IMR-90 (cell line): ENCODE measurements at regions not wholly inside any gene's neighbourhood (a gene's known extent, or its start where the extent isn't known, plus 50 kb on each side); places are given as distances from the start of the nearest gene placed in this dataset.

Experiments
- ATAC-seq: fragments of 200-7000 bp; cut with Tn5 transposase; 2 replicates; pipeline ENCODE4 v1.9.1; 2020; ENCODE audit warnings: low read depth, mild to moderate bottlenecking, moderate library complexity
- BruUV-seq: library from RNA; stranded (reverse); fragments of 400-500 nt; replicated peaks from 2 replicates; lab custom pipeline; 2021; lab: Mats Ljungman, UMichigan
- CTCF ChIA-PET: fragments of 300-600 bp; formaldehyde crosslinking; extraction: SDS; loops from one replicate; lab custom pipeline; 2021; ENCODE audit warnings: antibody characterized with exemption; lab: Yijun Ruan, JAX
- POLR2A ChIA-PET: fragments of 300-600 bp; sonication (Branson Sonifier 250); formaldehyde crosslinking; loops from one replicate; lab custom pipeline; 2022; ENCODE audit warnings: antibody characterized with exemption; ENCODE audit not compliant: unreplicated experiment; lab: Charles Lee
- DNase-seq: peaks from one replicate; pipeline ENCODE4 v3.0.0; 2013
- H2AFZ ChIP-seq: replicated peaks from 2 replicates; pipeline ENCODE3; 2013; ENCODE audit warnings: low read length, mild to moderate bottlenecking; ENCODE audit not compliant: poor library complexity
- H2AK5ac ChIP-seq: 2 replicates; pipeline ENCODE4 v1.6.1; 2013; ENCODE audit warnings: low read depth, low read length, inconsistent platforms
- H2AK9ac ChIP-seq: replicated peaks from 2 replicates; pipeline ENCODE3; 2013; ENCODE audit warnings: mild to moderate bottlenecking, low read depth, low read length, moderate library complexity; ENCODE audit not compliant: poor library complexity
- H2BK120ac ChIP-seq: 2 replicates; pipeline ENCODE4 v1.6.1; 2013; ENCODE audit warnings: low read depth, low read length, inconsistent platforms
- H2BK15ac ChIP-seq: 3 replicates; pipeline ENCODE4 v1.6.1; 2013; ENCODE audit warnings: low read depth, low read length, inconsistent platforms
- H2BK20ac ChIP-seq: 2 replicates; pipeline ENCODE4 v1.6.1; 2013; ENCODE audit warnings: low read depth, mild to moderate bottlenecking, inconsistent platforms, low read length, moderate library complexity
- H2BK5ac ChIP-seq: 2 replicates; pipeline ENCODE4 v1.6.1; 2013; ENCODE audit warnings: mild to moderate bottlenecking, low read depth, low read length, inconsistent platforms; ENCODE audit not compliant: poor library complexity, severe bottlenecking
- H3K14ac ChIP-seq: replicated peaks from 2 replicates; pipeline ENCODE4 v1.6.1; 2013; ENCODE audit warnings: low read depth, low read length, inconsistent platforms
- H3K18ac ChIP-seq: 2 replicates; pipeline ENCODE4 v1.6.1; 2013; ENCODE audit warnings: low read depth, low read length, control low read depth
- H3K23ac ChIP-seq: 2 replicates; pipeline ENCODE4 v1.6.1; 2013; ENCODE audit warnings: low read depth, low read length, inconsistent platforms
- H3K27ac ChIP-seq: 2 replicates; pipeline ENCODE4 v1.5.1; 2013; ENCODE audit warnings: mild to moderate bottlenecking, control low read depth, low read length; ENCODE audit not compliant: insufficient read depth
- H3K27me3 ChIP-seq: 2 replicates; pipeline ENCODE4 v1.6.1; 2013; ENCODE audit warnings: low read length; ENCODE audit not compliant: control insufficient read depth, insufficient read depth
- H3K36me3 ChIP-seq: 2 replicates; pipeline ENCODE4 v1.6.1; 2013; ENCODE audit warnings: low read length, mixed read lengths; ENCODE audit not compliant: control insufficient read depth, insufficient read depth
- H3K4ac ChIP-seq: 2 replicates; pipeline ENCODE4 v1.6.1; 2013; ENCODE audit warnings: low read depth, low read length, inconsistent platforms
- H3K4me1 ChIP-seq: 2 replicates; pipeline ENCODE4 v1.6.1; 2013; ENCODE audit warnings: low read length, mixed read lengths; ENCODE audit not compliant: control insufficient read depth, insufficient read depth
- H3K4me2 ChIP-seq: 2 replicates; pipeline ENCODE4 v1.6.1; 2013; ENCODE audit warnings: low read depth, mild to moderate bottlenecking, control low read depth, low read length, moderate library complexity
- H3K4me3 ChIP-seq: 2 replicates; pipeline ENCODE4 v1.5.1; 2013; ENCODE audit warnings: low read depth, mild to moderate bottlenecking, control low read depth, low read length, moderate library complexity; ENCODE audit not compliant: insufficient read depth
- H3K56ac ChIP-seq: 2 replicates; pipeline ENCODE4 v1.6.1; 2013; ENCODE audit warnings: low read length, inconsistent platforms; ENCODE audit not compliant: insufficient read depth; ENCODE audit errors: extremely low read depth
- H3K79me1 ChIP-seq, 2 experiments: 2 replicates each; pipeline ENCODE4 v1.6.1; 2013; ENCODE audit warnings: low read length in 2 of 2, inconsistent platforms in 1 of 2, low read depth in 1 of 2
- H3K9ac ChIP-seq: 2 replicates; pipeline ENCODE4 v1.6.1; 2013; ENCODE audit warnings: low read depth, low read length, control low read depth
- H3K9me1 ChIP-seq: 2 replicates; pipeline ENCODE4 v1.6.1; 2013; ENCODE audit warnings: low read length, inconsistent platforms; ENCODE audit not compliant: insufficient read depth
- H3K9me3 ChIP-seq: 2 replicates; pipeline ENCODE4 v1.6.1; 2013; ENCODE audit warnings: low read length; ENCODE audit not compliant: control insufficient read depth, insufficient read depth
- H4K20me1 ChIP-seq: 2 replicates; pipeline ENCODE4 v1.6.1; 2013; ENCODE audit warnings: low read length, inconsistent platforms; ENCODE audit not compliant: insufficient read depth
- H4K5ac ChIP-seq: 2 replicates; pipeline ENCODE4 v1.6.1; 2013; ENCODE audit warnings: mild to moderate bottlenecking, low read depth, low read length, control low read depth
- H4K8ac ChIP-seq, 2 experiments: 2 replicates each; pipeline ENCODE4 v1.6.1; 2013; ENCODE audit warnings: low read depth in 2 of 2, low read length in 2 of 2, control low read depth in 1 of 2, inconsistent platforms in 1 of 2
- H4K91ac ChIP-seq: 2 replicates; pipeline ENCODE4 v1.6.1; 2013; ENCODE audit warnings: low read depth, low read length, inconsistent platforms; ENCODE audit not compliant: insufficient read depth
- BHLHE40 ChIP-seq: fragments of 150-350 bp; IDR thresholded peaks from 2 replicates; pipeline ENCODE4 v1.6.1; 2016; ENCODE audit warnings: mild to moderate bottlenecking, low read depth, low read length
- CEBPB ChIP-seq: IDR thresholded peaks from 2 replicates; pipeline ENCODE4 v1.6.1; 2012; ENCODE audit warnings: low read depth, low read length, improper control_type of control experiment
- CHD1 ChIP-seq: IDR thresholded peaks from 2 replicates; pipeline ENCODE4 v1.6.1; 2012; ENCODE audit warnings: low read depth, low read length, improper control_type of control experiment
- FOS ChIP-seq: fragments of 150-350 bp; IDR thresholded peaks from 2 replicates; pipeline ENCODE4 v1.6.1; 2016; ENCODE audit warnings: low read depth, low read length
- MAFK ChIP-seq: IDR thresholded peaks from 2 replicates; pipeline ENCODE4 v1.6.1; 2012; ENCODE audit warnings: low read depth, low read length, improper control_type of control experiment
- MAZ ChIP-seq: IDR thresholded peaks from 2 replicates; pipeline ENCODE4 v1.6.1; 2012; ENCODE audit warnings: low read depth, mild to moderate bottlenecking, low read length, improper control_type of control experiment, moderate library complexity, borderline replicate concordance
- MXI1 ChIP-seq: IDR thresholded peaks from 2 replicates; pipeline ENCODE4 v1.6.1; 2012; ENCODE audit warnings: low read depth, mild to moderate bottlenecking, low read length, moderate library complexity, borderline replicate concordance
- NFE2L2 ChIP-seq: fragments of 150-350 bp; IDR thresholded peaks from 2 replicates; pipeline ENCODE4 v1.6.1; 2016; ENCODE audit warnings: low read depth, mild to moderate bottlenecking, low read length
- POLR2A ChIP-seq: IDR thresholded peaks from 2 replicates; pipeline ENCODE4 v1.6.1; 2012; ENCODE audit warnings: mild to moderate bottlenecking, low read depth, low read length
- RAD21 ChIP-seq: IDR thresholded peaks from 2 replicates; pipeline ENCODE4 v1.6.1; 2012; ENCODE audit warnings: low read length, improper control_type of control experiment
- RCOR1 ChIP-seq: IDR thresholded peaks from 2 replicates; pipeline ENCODE4 v1.6.1; 2012; ENCODE audit warnings: mild to moderate bottlenecking, low read length, improper control_type of control experiment; ENCODE audit not compliant: insufficient replicate concordance
- RFX5 ChIP-seq: IDR thresholded peaks from 2 replicates; pipeline ENCODE4 v1.8.0; 2012; ENCODE audit warnings: low read depth, mild to moderate bottlenecking, low read length, moderate library complexity
- SMC3 ChIP-seq: fragments of 150-350 bp; IDR thresholded peaks from 2 replicates; pipeline ENCODE4 v1.6.1; 2016; ENCODE audit warnings: low read depth, mild to moderate bottlenecking, antibody characterized with exemption, low read length, moderate library complexity
- WGBS, 2 experiments: methylation state at CpG; one replicate each; pipeline versions ENCODE4 v1.1.5 to v1.1.7; 2013; ENCODE audit warnings: missing lambda C conversion rate in 2 of 2; ENCODE audit not compliant: insufficient read length in 1 of 2; ENCODE audit errors: extremely low coverage in 2 of 2; 5-methylcytosine and 5-hydroxymethylcytosine counted together
- dilution Hi-C: fragments of 300-500 bp; cut with HindIII; formaldehyde crosslinking; loops from one replicate; pipeline ENCODE4 v1.14.3; 2018; ENCODE audit warnings: low sequenced_read_pairs; ENCODE audit not compliant: unreplicated experiment
- in situ Hi-C: fragments of 300-500 bp; cut with MboI; formaldehyde crosslinking; loops from 3 replicates; pipeline ENCODE4 v1.14.3; 2019; ENCODE audit warnings: low sequenced_read_pairs, inconsistent platforms, mixed read lengths
- intact Hi-C: fragments of 100-400 bp; cut with micrococcal nuclease; formaldehyde crosslinking; loops from 2 replicates; pipeline ENCODE4 v1.10.0; 2022
- TF ChIP-seq, protein P1 (sequence below): conservative IDR thresholded peaks from 2 replicates; pipeline ENCODE4 v1.5.1; 2012; ENCODE audit warnings: mild to moderate bottlenecking, low read depth, low read length, improper control_type of control experiment
- TF ChIP-seq, protein P2 (sequence below): fragments of 150-350 bp; IDR thresholded peaks from 2 replicates; pipeline ENCODE4 v1.6.1; 2017; ENCODE audit warnings: mild to moderate bottlenecking, antibody characterized with exemption, low read length, low read depth
- TF ChIP-seq, protein P3 (sequence below): fragments of 150-350 bp; IDR thresholded peaks from 2 replicates; pipeline ENCODE4 v1.6.1; 2016; ENCODE audit warnings: low read depth, mild to moderate bottlenecking, low read length, moderate library complexity, borderline replicate concordance

DNA sequence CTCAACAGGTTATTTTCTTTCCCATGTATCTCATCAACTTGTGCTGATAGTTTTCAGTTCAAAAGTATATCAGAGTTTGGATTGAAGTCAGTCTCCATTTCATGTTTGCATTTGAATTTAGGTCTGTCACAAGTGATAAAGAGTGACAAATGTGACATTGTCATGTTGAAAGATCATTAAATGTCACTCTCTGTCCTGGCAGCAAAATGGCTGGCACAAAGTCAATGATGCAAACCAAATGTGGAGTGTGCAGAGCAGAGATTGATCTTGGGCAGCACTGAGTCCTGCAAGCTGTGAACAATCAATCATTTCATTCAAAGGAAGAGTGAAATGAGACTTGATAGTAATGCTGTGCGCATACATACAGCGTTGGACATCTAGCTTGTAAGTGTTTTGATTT is 421.8 kb upstream of the CDH7 start:
- H3K56ac ChIP-seq, result no peak overlapping the region
- in situ Hi-C loops, result no loop called here
- no peak overlapping the region for H2BK20ac ChIP-seq
- no peak overlapping the region for H2AFZ ChIP-seq
- H3K4me2 ChIP-seq, result no peak overlapping the region
- no peak overlapping the region for H3K4me3 ChIP-seq
- H3K23ac ChIP-seq, result no peak overlapping the region
- H3K4ac ChIP-seq, result no peak overlapping the region
- WGBS, 2 experiments, result no CpG with 5 or more reads among the region's 2 CpGs
- no peak overlapping the region for H4K91ac ChIP-seq
- TF ChIP-seq RAD21 (no peak), POLR2A (no peak), RCOR1 (no peak), MAZ (no peak), MXI1 (no peak), MAFK (no peak), CHD1 (no peak), NFE2L2 (no peak), FOS (no peak), RFX5 (no peak), CEBPB (no peak), BHLHE40 (no peak), SMC3 (no peak)
- TF ChIP-seq, protein P1, sequence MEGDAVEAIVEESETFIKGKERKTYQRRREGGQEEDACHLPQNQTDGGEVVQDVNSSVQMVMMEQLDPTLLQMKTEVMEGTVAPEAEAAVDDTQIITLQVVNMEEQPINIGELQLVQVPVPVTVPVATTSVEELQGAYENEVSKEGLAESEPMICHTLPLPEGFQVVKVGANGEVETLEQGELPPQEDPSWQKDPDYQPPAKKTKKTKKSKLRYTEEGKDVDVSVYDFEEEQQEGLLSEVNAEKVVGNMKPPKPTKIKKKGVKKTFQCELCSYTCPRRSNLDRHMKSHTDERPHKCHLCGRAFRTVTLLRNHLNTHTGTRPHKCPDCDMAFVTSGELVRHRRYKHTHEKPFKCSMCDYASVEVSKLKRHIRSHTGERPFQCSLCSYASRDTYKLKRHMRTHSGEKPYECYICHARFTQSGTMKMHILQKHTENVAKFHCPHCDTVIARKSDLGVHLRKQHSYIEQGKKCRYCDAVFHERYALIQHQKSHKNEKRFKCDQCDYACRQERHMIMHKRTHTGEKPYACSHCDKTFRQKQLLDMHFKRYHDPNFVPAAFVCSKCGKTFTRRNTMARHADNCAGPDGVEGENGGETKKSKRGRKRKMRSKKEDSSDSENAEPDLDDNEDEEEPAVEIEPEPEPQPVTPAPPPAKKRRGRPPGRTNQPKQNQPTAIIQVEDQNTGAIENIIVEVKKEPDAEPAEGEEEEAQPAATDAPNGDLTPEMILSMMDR, result no peak
- TF ChIP-seq, protein P2, sequence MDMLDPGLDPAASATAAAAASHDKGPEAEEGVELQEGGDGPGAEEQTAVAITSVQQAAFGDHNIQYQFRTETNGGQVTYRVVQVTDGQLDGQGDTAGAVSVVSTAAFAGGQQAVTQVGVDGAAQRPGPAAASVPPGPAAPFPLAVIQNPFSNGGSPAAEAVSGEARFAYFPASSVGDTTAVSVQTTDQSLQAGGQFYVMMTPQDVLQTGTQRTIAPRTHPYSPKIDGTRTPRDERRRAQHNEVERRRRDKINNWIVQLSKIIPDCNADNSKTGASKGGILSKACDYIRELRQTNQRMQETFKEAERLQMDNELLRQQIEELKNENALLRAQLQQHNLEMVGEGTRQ, result no peak
- TF ChIP-seq, protein P3, sequence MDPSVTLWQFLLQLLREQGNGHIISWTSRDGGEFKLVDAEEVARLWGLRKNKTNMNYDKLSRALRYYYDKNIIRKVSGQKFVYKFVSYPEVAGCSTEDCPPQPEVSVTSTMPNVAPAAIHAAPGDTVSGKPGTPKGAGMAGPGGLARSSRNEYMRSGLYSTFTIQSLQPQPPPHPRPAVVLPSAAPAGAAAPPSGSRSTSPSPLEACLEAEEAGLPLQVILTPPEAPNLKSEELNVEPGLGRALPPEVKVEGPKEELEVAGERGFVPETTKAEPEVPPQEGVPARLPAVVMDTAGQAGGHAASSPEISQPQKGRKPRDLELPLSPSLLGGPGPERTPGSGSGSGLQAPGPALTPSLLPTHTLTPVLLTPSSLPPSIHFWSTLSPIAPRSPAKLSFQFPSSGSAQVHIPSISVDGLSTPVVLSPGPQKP, result no peak
- H2AK5ac ChIP-seq, result no peak overlapping the region
- H4K20me1 ChIP-seq, result no peaks in the 10 kb centered on the region
- no peaks in the 10 kb centered on the region for H3K79me1 ChIP-seq
- no TSS peak for BruUV-seq
- H3K27ac ChIP-seq, result no peak overlapping the region
- no peak for ATAC-seq
- intact Hi-C loops, result no loop called here
- H2BK15ac ChIP-seq, result no peak overlapping the region
- H2BK5ac ChIP-seq, result no peak overlapping the region
- no peaks in the 10 kb centered on the region for H3K4me1 ChIP-seq
- dilution Hi-C loops, result no loop called here
- DNase-seq, result no peak
- H4K5ac ChIP-seq, result no peak overlapping the region
- no peak overlapping the region for H3K9ac ChIP-seq
- H3K36me3 ChIP-seq, result no peaks in the 10 kb centered on the region
- H3K27me3 ChIP-seq, result no peaks in the 10 kb centered on the region
- H2BK120ac ChIP-seq, result no peak overlapping the region
- H3K9me3 ChIP-seq, result peaks cover 8% of the 10 kb centered on the region
- POLR2A ChIA-PET, result no interaction called here
- CTCF ChIA-PET, result no interaction called here
- H3K9me1 ChIP-seq, result no peaks in the 10 kb centered on the region
- H2AK9ac ChIP-seq, result no peak overlapping the region
- H4K8ac ChIP-seq, result no peak overlapping the region
- H3K18ac ChIP-seq, result no peak overlapping the region
- H3K14ac ChIP-seq, result no peak overlapping the region
